PFSK-1 (cell line): ENCODE measurements at regions not wholly inside any gene's neighbourhood (a gene's known extent, or its start where the extent isn't known, plus 50 kb on each side); places are given as distances from the start of the nearest gene placed in this dataset.

Experiments used
- FOXP2 ChIP-seq: optimal IDR thresholded peaks from 2 replicates; pipeline ENCODE3; 2011; ENCODE audit warnings: borderline replicate concordance, control low read depth, inconsistent platforms; ENCODE audit not compliant: insufficient read depth; ENCODE audit errors: extremely low read length, extremely low read depth
- POLR2AphosphoS5 ChIP-seq: IDR thresholded peaks from 2 replicates; pipeline ENCODE4 v1.6.1; 2012; ENCODE audit warnings: low read depth, mild to moderate bottlenecking, control low read depth, low read length, moderate library complexity
- SIN3A ChIP-seq: IDR thresholded peaks from 2 replicates; pipeline ENCODE4 v1.6.1; 2012; ENCODE audit warnings: mild to moderate bottlenecking, low read length, moderate library complexity, borderline replicate concordance; ENCODE audit not compliant: insufficient read depth
- TAF1 ChIP-seq: IDR thresholded peaks from 2 replicates; pipeline ENCODE4 v1.6.1; 2012; ENCODE audit warnings: low read length, control low read depth, borderline replicate concordance; ENCODE audit not compliant: insufficient read depth
- TF ChIP-seq, protein P1 (sequence below), 2 experiments: IDR thresholded peaks; 2 replicates each; pipeline versions ENCODE4 v1.6.1 to v1.8.0; 2011 to 2012; ENCODE audit warnings: low read depth in 2 of 2, low read length in 2 of 2, control low read depth in 1 of 2, inconsistent platforms in 1 of 2, mild to moderate bottlenecking in 1 of 2, moderate library complexity in 1 of 2; ENCODE audit not compliant: insufficient read depth in 1 of 2

DNA sequence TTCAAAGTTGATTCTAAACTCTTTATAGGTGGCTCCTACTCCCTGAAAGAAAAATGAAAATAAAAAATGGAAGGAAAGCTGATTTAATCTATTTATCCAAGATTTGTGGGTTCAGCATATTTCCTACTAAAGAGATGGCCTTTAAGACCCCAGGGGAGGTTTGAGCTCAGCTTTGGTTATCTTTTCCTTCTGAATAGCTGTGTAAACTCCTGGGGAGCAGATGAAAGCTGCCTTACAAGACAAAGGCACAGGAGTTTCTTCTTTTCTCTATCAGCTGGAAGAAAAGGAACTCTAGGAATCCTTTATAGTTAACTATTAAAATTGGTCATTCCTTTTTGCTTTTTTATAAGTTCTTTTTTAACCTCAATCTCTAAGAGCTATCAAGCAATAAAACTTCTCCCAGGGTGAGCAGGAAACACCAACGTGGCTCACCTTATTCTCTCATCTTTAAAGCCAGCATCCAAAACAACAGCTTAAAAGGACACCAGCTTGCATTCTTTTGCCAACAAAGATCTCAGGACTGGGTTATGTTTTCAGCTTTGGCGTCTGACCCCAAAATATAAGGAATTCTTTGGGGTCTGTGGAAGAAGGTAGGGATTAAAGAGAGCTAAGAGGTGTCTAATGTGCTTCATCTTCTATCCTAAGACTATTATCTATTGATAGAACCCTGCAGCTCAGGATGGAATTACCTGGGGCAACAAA is 371.7 kb upstream of the KITLG start:
- TF ChIP-seq TAF1 (no peak), SIN3A (no peak), POLR2AphosphoS5 (no peak), FOXP2 (no peak)
- TF ChIP-seq, protein P1, sequence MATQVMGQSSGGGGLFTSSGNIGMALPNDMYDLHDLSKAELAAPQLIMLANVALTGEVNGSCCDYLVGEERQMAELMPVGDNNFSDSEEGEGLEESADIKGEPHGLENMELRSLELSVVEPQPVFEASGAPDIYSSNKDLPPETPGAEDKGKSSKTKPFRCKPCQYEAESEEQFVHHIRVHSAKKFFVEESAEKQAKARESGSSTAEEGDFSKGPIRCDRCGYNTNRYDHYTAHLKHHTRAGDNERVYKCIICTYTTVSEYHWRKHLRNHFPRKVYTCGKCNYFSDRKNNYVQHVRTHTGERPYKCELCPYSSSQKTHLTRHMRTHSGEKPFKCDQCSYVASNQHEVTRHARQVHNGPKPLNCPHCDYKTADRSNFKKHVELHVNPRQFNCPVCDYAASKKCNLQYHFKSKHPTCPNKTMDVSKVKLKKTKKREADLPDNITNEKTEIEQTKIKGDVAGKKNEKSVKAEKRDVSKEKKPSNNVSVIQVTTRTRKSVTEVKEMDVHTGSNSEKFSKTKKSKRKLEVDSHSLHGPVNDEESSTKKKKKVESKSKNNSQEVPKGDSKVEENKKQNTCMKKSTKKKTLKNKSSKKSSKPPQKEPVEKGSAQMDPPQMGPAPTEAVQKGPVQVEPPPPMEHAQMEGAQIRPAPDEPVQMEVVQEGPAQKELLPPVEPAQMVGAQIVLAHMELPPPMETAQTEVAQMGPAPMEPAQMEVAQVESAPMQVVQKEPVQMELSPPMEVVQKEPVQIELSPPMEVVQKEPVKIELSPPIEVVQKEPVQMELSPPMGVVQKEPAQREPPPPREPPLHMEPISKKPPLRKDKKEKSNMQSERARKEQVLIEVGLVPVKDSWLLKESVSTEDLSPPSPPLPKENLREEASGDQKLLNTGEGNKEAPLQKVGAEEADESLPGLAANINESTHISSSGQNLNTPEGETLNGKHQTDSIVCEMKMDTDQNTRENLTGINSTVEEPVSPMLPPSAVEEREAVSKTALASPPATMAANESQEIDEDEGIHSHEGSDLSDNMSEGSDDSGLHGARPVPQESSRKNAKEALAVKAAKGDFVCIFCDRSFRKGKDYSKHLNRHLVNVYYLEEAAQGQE (IDR thresholded peaks at IDR 0.05; ENCODE audit: insufficient read depth in 1 of 2, low read depth in 2 of 2, low read length in 2 of 2), result no peak

DNA sequence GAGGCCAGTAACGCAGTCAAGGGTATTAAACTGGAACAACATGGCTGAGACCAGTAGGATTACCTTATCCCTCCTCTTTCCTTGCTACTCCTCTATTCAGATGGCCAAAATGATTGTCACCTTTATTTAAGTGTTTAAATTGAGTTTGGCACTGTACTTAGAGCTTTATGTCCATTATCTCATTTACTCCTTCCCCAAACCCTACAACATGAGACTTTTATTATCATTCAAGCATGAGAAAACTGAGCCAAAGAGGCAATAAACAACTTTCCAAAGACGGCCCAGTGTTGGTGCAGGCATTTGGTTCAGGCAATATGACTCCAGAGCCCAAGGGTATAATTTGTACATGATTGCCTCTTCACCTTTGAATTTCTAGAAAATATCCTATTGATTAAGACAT is 370.9 kb upstream of the KITLG start:
- no peak for TF ChIP-seq TAF1
- TF ChIP-seq, protein P1 (IDR thresholded peaks at IDR 0.05; ENCODE audit: insufficient read depth in 1 of 2, low read depth in 2 of 2, low read length in 2 of 2), result no peak
- no peak for TF ChIP-seq POLR2AphosphoS5
- TF ChIP-seq FOXP2, result no peak
- TF ChIP-seq SIN3A, result no peak

DNA sequence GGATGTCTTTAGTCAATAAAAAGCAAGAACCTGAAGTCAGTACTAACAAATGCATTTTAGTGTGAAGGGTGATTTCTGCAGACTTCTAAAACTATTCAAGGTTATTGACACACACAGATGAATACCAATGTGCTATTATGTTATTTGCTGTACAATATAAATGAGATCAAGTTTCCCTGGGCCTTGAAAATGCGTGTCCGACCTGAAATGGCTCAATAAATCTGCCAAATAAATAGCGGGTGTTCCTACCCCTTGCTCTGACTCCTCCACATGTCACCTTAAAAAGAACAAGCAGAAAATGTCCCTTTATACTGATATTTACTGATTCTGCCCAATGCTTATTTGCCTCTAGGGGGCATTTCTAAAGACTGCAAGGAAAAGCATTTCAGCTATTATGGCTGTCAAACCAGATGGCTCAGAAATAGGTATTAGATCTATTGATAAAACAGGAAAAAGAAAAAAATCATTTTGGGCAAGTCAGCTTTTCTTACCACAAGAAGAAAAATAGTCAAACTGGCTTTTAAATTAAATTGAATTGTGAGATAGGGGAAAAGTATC is 367.3 kb upstream of the KITLG start:
- TF ChIP-seq SIN3A (no peak), FOXP2 (no peak), TAF1 (no peak), POLR2AphosphoS5 (no peak)
- TF ChIP-seq, protein P1 (IDR thresholded peaks at IDR 0.05; ENCODE audit: insufficient read depth in 1 of 2, low read depth in 2 of 2, low read length in 2 of 2), result no peak

DNA sequence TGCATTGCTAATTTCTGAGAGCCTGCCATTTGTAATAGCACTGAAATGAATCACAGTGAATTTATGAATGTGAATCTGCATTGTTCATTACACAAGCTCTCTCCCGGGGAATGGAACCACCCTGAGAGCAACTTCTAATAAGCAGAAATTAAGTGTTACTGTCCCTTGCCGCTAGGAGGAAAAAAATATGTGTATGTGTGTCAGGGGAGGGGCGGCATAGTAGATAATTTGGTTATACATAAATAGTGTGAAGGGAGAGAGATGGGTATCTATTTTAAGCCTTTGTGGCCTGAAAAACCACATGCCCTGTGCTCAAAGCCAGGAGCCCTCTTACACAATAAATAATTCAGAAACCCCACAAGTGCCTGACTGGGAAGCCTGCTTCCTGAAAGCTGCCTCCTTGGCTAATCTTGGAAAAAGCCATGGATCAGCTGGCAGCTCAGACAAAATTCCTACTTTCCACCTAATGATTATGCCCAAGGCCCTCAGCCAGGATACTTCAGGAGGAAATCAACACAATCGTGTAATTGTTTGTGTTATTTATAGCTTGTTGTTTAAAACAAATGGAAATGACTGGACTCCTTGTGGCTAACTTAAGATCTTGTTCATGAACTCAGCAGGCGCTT is 366.2 kb upstream of the KITLG start:
- TF ChIP-seq FOXP2, result no peak
- TF ChIP-seq, protein P1 (IDR thresholded peaks at IDR 0.05; ENCODE audit: insufficient read depth in 1 of 2, low read depth in 2 of 2, low read length in 2 of 2), result no peak
- no peak for TF ChIP-seq SIN3A
- no peak for TF ChIP-seq POLR2AphosphoS5
- TF ChIP-seq TAF1, result no peak
